ENCODE measurements at regions not wholly inside any gene's neighbourhood (a gene's known extent, or its start where the extent isn't known, plus 50 kb on each side); places are given as distances from the start of the nearest gene placed in this dataset.

- TF ChIP-seq RBBP5 (IDR thresholded peaks at IDR 0.05; ENCODE audit: borderline replicate concordance, insufficient read depth, low read length, poor library complexity, severe bottlenecking), result no peak
- peak; percentile 28; the same call in 1 of the 2 replicates for TF ChIP-seq REST (IDR thresholded peaks at IDR 0.05; ENCODE audit: borderline replicate concordance)
- TF ChIP-seq REST (CRISPR knock-in tag; IDR thresholded peaks at IDR 0.05; ENCODE audit: low read depth), result no peak
- TF ChIP-seq MIER1 (IDR thresholded peaks at IDR 0.05; ENCODE audit: low read depth), result no peak
- no peak for TF ChIP-seq ZNF586 (CRISPR knock-in tag; conservative IDR thresholded peaks at IDR 0.05)
- no peak for TF ChIP-seq SMAD1 (IDR thresholded peaks at IDR 0.05; ENCODE audit: low read depth, low read length, partially characterized antibody)
- TF ChIP-seq ATF2 (CRISPR knock-in tag; IDR thresholded peaks at IDR 0.05), result no peak
- TF ChIP-seq NR2C2 (CRISPR knock-in tag; IDR thresholded peaks at IDR 0.05), result no peak
- no peak for TF ChIP-seq NR2C2 (tag; IDR thresholded peaks at IDR 0.05)
- TF ChIP-seq SRSF1 (IDR thresholded peaks at IDR 0.05; ENCODE audit: low read depth, low read length), result no peak
- TF ChIP-seq NR2F6 (CRISPR knock-in tag; IDR thresholded peaks at IDR 0.05), result no peak
- TF ChIP-seq TSC22D4 (tag; IDR thresholded peaks at IDR 0.05), result no peak
- no peak for TF ChIP-seq ZNF444 (CRISPR knock-in tag; IDR thresholded peaks at IDR 0.05)
- TF ChIP-seq HIVEP1 (CRISPR knock-in tag; IDR thresholded peaks at IDR 0.05), result no peak
- TF ChIP-seq MCM5 (IDR thresholded peaks at IDR 0.05; ENCODE audit: low read depth), result no peak
- TF ChIP-seq ERF (CRISPR knock-in tag; IDR thresholded peaks at IDR 0.05), result no peak
- TF ChIP-seq PBX2 (CRISPR knock-in tag; IDR thresholded peaks at IDR 0.05; ENCODE audit: low read depth), result no peak
- TF ChIP-seq PBX2 (tag; conservative IDR thresholded peaks at IDR 0.05; ENCODE audit: low read depth), result no peak
- TF ChIP-seq ZNF707 (CRISPR knock-in tag; conservative IDR thresholded peaks at IDR 0.05), result no peak
Measured at GRCh38 chr5:77867194-77867691, 91.1 kb upstream of the TBCA start (continued).
